Endothelial cell (in vitro differentiated cells): ENCODE measurements at regions not wholly inside any gene's neighbourhood (a gene's known extent, or its start where the extent isn't known, plus 50 kb on each side); places are given as distances from the start of the nearest gene placed in this dataset.
A peak's percentile ranks its signal among the peaks of the same experiment; 100 is the strongest.
"Not testable (repeated sequence)": the region's sequence is repeated elsewhere in the genome, so short reads cannot be mapped to it uniquely, and the experiment has no call there.

ENCODE experiments used
- DNase-seq: peaks from one replicate; pipeline ENCODE4 v3.0.0; 2021; ENCODE audit warnings: low spot score
- H3K27ac Mint-ChIP-seq: one replicate; pipeline ENCODE4 v1.8.0; 2021; ENCODE audit warnings: mixed read lengths, inconsistent platforms; ENCODE audit not compliant: unreplicated experiment
- H3K27me3 Mint-ChIP-seq: one replicate; pipeline ENCODE4 v1.8.0; 2021; ENCODE audit warnings: mild to moderate bottlenecking, moderate library complexity, mixed read lengths, inconsistent platforms; ENCODE audit not compliant: unreplicated experiment
- H3K36me3 Mint-ChIP-seq: one replicate; pipeline ENCODE4 v1.8.0; 2021; ENCODE audit warnings: mild to moderate bottlenecking, low read depth, mixed read lengths, inconsistent platforms; ENCODE audit not compliant: unreplicated experiment
- H3K4me1 Mint-ChIP-seq: one replicate; pipeline ENCODE4 v1.8.0; 2021; ENCODE audit warnings: mild to moderate bottlenecking, mixed read lengths, inconsistent platforms; ENCODE audit not compliant: unreplicated experiment
- H3K4me3 Mint-ChIP-seq: one replicate; pipeline ENCODE4 v1.8.0; 2021; ENCODE audit warnings: mild to moderate bottlenecking, mixed read lengths, inconsistent platforms; ENCODE audit not compliant: unreplicated experiment
- H3K9me3 Mint-ChIP-seq: one replicate; pipeline ENCODE4 v1.8.0; 2021; ENCODE audit warnings: mixed read lengths, inconsistent platforms; ENCODE audit not compliant: unreplicated experiment
- TF ChIP-seq, protein P1 (sequence below): fragments of 200-600 bp; sonication (generic); IDR thresholded peaks from one replicate; pipeline ENCODE4 v1.5.0; 2021; ENCODE audit warnings: antibody characterized with exemption; ENCODE audit not compliant: unreplicated experiment

- no peaks in the 10 kb centered on the region for H3K36me3 Mint-ChIP-seq
- no peak overlapping the region for H3K4me3 Mint-ChIP-seq
- TF ChIP-seq, protein P1, sequence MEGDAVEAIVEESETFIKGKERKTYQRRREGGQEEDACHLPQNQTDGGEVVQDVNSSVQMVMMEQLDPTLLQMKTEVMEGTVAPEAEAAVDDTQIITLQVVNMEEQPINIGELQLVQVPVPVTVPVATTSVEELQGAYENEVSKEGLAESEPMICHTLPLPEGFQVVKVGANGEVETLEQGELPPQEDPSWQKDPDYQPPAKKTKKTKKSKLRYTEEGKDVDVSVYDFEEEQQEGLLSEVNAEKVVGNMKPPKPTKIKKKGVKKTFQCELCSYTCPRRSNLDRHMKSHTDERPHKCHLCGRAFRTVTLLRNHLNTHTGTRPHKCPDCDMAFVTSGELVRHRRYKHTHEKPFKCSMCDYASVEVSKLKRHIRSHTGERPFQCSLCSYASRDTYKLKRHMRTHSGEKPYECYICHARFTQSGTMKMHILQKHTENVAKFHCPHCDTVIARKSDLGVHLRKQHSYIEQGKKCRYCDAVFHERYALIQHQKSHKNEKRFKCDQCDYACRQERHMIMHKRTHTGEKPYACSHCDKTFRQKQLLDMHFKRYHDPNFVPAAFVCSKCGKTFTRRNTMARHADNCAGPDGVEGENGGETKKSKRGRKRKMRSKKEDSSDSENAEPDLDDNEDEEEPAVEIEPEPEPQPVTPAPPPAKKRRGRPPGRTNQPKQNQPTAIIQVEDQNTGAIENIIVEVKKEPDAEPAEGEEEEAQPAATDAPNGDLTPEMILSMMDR, result no peak
- H3K9me3 Mint-ChIP-seq, result peaks cover 17% of the 10 kb centered on the region
- no peak overlapping the region for H3K27ac Mint-ChIP-seq
- peaks cover 2% of the 10 kb centered on the region for H3K27me3 Mint-ChIP-seq
- no peaks in the 10 kb centered on the region for H3K4me1 Mint-ChIP-seq
- DNase-seq, result peak; percentile 26
These were observed 494.5 kb upstream of the LARGE1 start for GRCh38 chr22:34414467-34415440.

DNA sequence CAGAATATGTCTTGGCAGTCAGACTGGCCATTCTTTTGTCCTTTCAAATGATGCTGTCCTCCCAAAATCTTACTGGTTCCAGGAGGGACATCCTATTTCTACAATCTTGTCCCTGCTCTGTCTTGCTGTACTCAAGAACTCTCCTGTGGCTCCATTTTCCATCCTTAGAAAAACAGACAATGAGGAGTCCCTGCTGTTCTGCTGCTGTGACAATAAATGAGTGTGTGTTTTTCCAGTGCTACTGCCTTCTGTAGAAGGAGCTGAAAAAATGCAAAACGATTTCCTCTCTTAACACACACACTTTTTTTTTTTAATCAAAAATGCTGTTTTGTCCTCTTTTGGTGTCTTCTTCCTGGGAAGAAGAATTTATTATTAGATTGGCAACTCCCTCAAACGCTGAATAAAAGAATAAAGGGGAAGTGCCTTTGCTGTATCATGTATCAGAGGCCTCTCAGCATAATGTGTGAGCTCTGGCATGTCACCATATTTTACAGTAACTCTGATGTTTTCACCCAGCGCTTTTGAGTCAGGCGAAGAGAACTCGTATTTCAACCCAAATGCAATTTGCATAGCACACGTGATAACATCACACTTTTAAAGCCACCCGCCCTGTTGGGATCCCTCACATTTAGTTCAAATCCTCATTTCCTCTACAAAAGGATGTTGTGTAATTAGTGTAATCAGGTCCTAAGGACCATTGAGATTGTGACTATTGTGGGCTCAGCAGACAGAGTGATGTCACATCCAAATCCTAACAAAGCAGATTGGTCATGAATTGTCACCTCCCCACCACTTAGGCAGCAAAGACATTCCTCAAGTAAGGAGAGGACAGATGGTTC is 496.0 kb upstream of the LARGE1 start:
- H3K9me3 Mint-ChIP-seq, result peaks cover 17% of the 10 kb centered on the region
- H3K27ac Mint-ChIP-seq, result no peak overlapping the region
- H3K4me1 Mint-ChIP-seq, result no peaks in the 10 kb centered on the region
- TF ChIP-seq, protein P1, result no peak
- peaks cover 2% of the 10 kb centered on the region for H3K27me3 Mint-ChIP-seq
- DNase-seq, result no peak
- H3K4me3 Mint-ChIP-seq, result no peak overlapping the region
- no peaks in the 10 kb centered on the region for H3K36me3 Mint-ChIP-seq

GRCh38 chr22:34422948-34423347 is 502.7 kb upstream of the LARGE1 start:
- H3K4me1 Mint-ChIP-seq, H3K36me3 Mint-ChIP-seq, DNase-seq, H3K27ac Mint-ChIP-seq, H3K4me3 Mint-ChIP-seq, H3K27me3 Mint-ChIP-seq: not testable (repeated sequence)
- H3K9me3 Mint-ChIP-seq, result peaks cover 29% of the 10 kb centered on the region

GRCh38 chr22:34427436-34427835 is 507.2 kb upstream of the LARGE1 start:
- Mint-ChIP-seq H3K36me3 (no peaks in the 10 kb centered on the region), H3K27me3 (peaks cover 3% of the 10 kb centered on the region), H3K9me3 (peaks cover 35% of the 10 kb centered on the region), H3K27ac (no peak overlapping the region), H3K4me1 (no peaks in the 10 kb centered on the region), H3K4me3 (no peak overlapping the region)
- DNase-seq, result no peak
- TF ChIP-seq, protein P1, result no peak

DNA sequence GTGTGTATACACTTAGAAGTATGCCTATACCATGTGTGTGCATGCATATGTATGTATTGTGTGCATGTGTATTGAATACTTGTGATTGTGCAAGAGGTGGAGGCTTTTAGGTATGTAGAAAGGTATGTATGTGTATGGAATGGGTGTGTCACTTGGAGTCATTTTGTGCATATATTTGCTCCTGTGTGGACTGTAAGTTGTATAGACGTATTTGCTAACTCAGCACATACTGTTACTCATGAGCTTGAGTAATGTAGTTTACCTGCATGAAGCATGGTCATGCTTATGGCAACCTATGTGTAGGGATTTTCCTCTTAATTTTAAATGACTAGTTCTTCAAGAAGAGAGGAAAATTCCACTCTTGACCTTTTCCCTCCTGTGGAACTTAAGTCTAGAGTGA is 507.6 kb upstream of the LARGE1 start:
- Mint-ChIP-seq H3K27me3 (peaks cover 3% of the 10 kb centered on the region), H3K36me3 (no peaks in the 10 kb centered on the region), H3K9me3 (peaks cover 35% of the 10 kb centered on the region), H3K4me1 (no peaks in the 10 kb centered on the region), H3K27ac (no peak overlapping the region), H3K4me3 (no peak overlapping the region)
- TF ChIP-seq, protein P1, result no peak
- no peak for DNase-seq
